Mammary epithelial cell (primary cell): ENCODE measurements at regions not wholly inside any gene's neighbourhood (a gene's known extent, or its start where the extent isn't known, plus 50 kb on each side); places are given as distances from the start of the nearest gene placed in this dataset.

Source experiments
- EZH2 ChIP-seq: IDR thresholded peaks from 2 replicates; pipeline ENCODE4 v1.6.1; 2012; ENCODE audit warnings: low read length, inconsistent platforms, borderline replicate concordance
- TF ChIP-seq, protein P1 (sequence below), 2 donors: IDR thresholded peaks in 1 of 2; conservative IDR thresholded peaks in 1 of 2; 2 replicates each; pipeline ENCODE4 v1.5.1; 2011 to 2012; ENCODE audit warnings: inconsistent platforms in 2 of 2, low read length in 2 of 2, mild to moderate bottlenecking in 2 of 2, control low read depth in 1 of 2, low read depth in 1 of 2; ENCODE audit not compliant: insufficient read depth in 1 of 2; ENCODE audit errors: extremely low read depth in 1 of 2

DNA sequence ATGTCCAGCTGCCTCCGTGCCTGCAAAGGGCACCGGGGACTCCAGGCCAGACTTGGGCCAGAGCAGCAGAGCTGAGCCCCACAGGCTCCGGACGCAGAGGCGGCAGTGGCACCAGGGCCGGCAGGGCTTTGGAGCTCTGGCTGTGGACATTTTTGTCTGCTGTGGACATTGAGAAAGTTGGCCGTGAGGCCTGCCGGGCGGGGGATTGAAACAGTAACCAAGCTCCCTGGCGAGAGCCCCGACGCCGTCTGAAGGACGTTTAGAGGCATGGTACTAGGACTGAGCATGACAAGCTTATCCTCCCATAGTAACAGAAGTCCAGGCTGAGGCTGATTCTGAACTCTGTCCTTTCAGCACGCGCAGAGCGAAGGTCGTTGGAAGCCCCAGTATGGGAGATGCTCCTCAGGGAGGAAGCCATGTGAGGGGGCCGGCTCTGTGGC, 323.8 kb downstream of the AMY1C start:
- TF ChIP-seq, protein P1, sequence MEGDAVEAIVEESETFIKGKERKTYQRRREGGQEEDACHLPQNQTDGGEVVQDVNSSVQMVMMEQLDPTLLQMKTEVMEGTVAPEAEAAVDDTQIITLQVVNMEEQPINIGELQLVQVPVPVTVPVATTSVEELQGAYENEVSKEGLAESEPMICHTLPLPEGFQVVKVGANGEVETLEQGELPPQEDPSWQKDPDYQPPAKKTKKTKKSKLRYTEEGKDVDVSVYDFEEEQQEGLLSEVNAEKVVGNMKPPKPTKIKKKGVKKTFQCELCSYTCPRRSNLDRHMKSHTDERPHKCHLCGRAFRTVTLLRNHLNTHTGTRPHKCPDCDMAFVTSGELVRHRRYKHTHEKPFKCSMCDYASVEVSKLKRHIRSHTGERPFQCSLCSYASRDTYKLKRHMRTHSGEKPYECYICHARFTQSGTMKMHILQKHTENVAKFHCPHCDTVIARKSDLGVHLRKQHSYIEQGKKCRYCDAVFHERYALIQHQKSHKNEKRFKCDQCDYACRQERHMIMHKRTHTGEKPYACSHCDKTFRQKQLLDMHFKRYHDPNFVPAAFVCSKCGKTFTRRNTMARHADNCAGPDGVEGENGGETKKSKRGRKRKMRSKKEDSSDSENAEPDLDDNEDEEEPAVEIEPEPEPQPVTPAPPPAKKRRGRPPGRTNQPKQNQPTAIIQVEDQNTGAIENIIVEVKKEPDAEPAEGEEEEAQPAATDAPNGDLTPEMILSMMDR (conservative IDR thresholded peaks at IDR 0.05 in 1 of 2, IDR thresholded peaks at IDR 0.05 in 1 of 2; ENCODE audit: extremely low read depth in 1 of 2, insufficient read depth in 1 of 2, low read depth in 1 of 2, low read length in 2 of 2), result no peak
- no peak for TF ChIP-seq EZH2
